GM12864 (cell line): ENCODE measurements at regions not wholly inside any gene's neighbourhood (a gene's known extent, or its start where the extent isn't known, plus 50 kb on each side); places are given as distances from the start of the nearest gene placed in this dataset.

Experiments used
- DNase-seq: peaks from one replicate; pipeline ENCODE4 v3.0.0-alpha.2; 2011; ENCODE audit warnings: low read depth
- H3K4me3 ChIP-seq: 2 replicates; pipeline ENCODE4 v1.5.1; 2011; ENCODE audit warnings: mild to moderate bottlenecking, low read depth, low read length, control low read depth
- CTCF ChIP-seq: IDR thresholded peaks from 2 replicates; pipeline ENCODE4 v1.5.1; 2011; ENCODE audit warnings: low read depth, mild to moderate bottlenecking, moderate library complexity, low read length, control low read depth, inconsistent platforms; ENCODE audit errors: missing control alignments

- no peak overlapping the region for H3K4me3 ChIP-seq
- DNase-seq = no peak
- TF ChIP-seq CTCF = no peak
These were observed 1251.2 kb upstream of the C9orf72 start for GRCh38 chr9:28824432-28824963.

- H3K4me3 ChIP-seq = no peak overlapping the region
- TF ChIP-seq CTCF = no peak
These were observed 1259.0 kb upstream of the C9orf72 start for GRCh38 chr9:28832168-28832770.

GRCh38 chr9:28834156-28834555 is 1260.9 kb upstream of the C9orf72 start:
- no peak overlapping the region for H3K4me3 ChIP-seq
- no peak for DNase-seq
- no peak for TF ChIP-seq CTCF

More at GRCh38 chr9:28832168-28832770, 1259.0 kb upstream of the C9orf72 start:
- no peak for DNase-seq

- no peak overlapping the region for H3K4me3 ChIP-seq
- DNase-seq = no peak
- no peak for TF ChIP-seq CTCF
These were observed 1266.6 kb upstream of the C9orf72 start for GRCh38 chr9:28839778-28840430.

- TF ChIP-seq CTCF = no peak
- no peak overlapping the region for H3K4me3 ChIP-seq
- no peak for DNase-seq
These were observed 1268.5 kb upstream of the C9orf72 start for GRCh38 chr9:28841775-28842174.

DNA sequence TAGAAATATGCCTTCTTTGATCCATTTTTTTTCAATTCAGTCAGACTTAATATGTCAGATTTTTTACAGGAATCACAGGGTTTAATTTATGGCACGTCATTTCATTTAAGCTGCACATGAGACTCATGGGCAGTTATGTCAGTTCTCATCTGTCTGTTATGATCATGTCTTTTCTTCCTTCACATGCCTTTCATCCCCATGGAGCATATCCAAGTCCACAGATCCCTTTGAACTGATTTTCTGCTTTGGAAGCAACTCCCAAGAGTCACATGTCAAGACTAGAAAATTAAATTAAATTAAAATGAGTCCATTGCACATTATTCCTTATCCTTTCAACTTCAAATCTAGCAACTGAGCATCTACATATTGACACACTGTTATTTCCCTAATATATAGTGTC is 1274.0 kb upstream of the C9orf72 start:
- no peak overlapping the region for H3K4me3 ChIP-seq
- no peak for TF ChIP-seq CTCF
- DNase-seq = no peak
